Right cardiac atrium (tissue), 5 donors: ENCODE measurements at regions not wholly inside any gene's neighbourhood (a gene's known extent, or its start where the extent isn't known, plus 50 kb on each side); places are given as distances from the start of the nearest gene placed in this dataset.
"Not testable (repeated sequence)": the region's sequence is repeated elsewhere in the genome, so short reads cannot be mapped to it uniquely, and the experiment has no call there.

Experiments used
- ATAC-seq, 2 donors: fragments of 200-7000 bp; cut with Tn5 transposase; one replicate each; pipeline versions ENCODE4 v1.8.0 to v1.9.1; 2020; ENCODE audit warnings: moderate library complexity in 2 of 2, mild to moderate bottlenecking in 1 of 2
- DNase-seq, 3 donors: peaks; one replicate each; pipeline ENCODE4 v3.0.0-alpha.2; 2020
- H3K27ac ChIP-seq: one replicate; pipeline ENCODE4 v1.5.1; 2013; ENCODE audit warnings: mild to moderate bottlenecking, low read length, control low read depth, moderate library complexity
- H3K27me3 ChIP-seq: one replicate; pipeline ENCODE4 v1.6.1; 2013; ENCODE audit not compliant: control insufficient read depth, insufficient read depth
- H3K4me1 ChIP-seq: one replicate; pipeline ENCODE4 v1.6.1; 2013; ENCODE audit warnings: low read length; ENCODE audit not compliant: control insufficient read depth, insufficient read depth
- H3K4me3 ChIP-seq: one replicate; pipeline ENCODE4 v1.5.1; 2013; ENCODE audit warnings: low read length, control low read depth
- H3K9me3 ChIP-seq: one replicate; pipeline ENCODE4 v1.6.1; 2013; ENCODE audit warnings: low read length; ENCODE audit not compliant: control insufficient read depth
- WGBS: extraction: QIAGEN DNeasy Blood & Tissue Kit; methylation state at CpG from one replicate; pipeline ENCODE4 v1.1.7; 2013; 5-methylcytosine and 5-hydroxymethylcytosine counted together
- intact Hi-C, 4 donors: fragments of 100-400 bp; cut with DNase I; formaldehyde crosslinking; loops; one replicate each; pipeline versions ENCODE4 v1.11.0 to v1.14.0; 2022 to 2023
- donor health status: healthy with polysubstance abuse.
- donor health status: DM: no; HTN: yes; CAD: no.
- donor health status: DM: no; HTN: no; CAD: no.
- donor health status: DM: no; HTN: yes; CAD: no; lungs with severe emphysema.
- donor health status: DM: yes; HTN: yes; CAD: no.

DNA sequence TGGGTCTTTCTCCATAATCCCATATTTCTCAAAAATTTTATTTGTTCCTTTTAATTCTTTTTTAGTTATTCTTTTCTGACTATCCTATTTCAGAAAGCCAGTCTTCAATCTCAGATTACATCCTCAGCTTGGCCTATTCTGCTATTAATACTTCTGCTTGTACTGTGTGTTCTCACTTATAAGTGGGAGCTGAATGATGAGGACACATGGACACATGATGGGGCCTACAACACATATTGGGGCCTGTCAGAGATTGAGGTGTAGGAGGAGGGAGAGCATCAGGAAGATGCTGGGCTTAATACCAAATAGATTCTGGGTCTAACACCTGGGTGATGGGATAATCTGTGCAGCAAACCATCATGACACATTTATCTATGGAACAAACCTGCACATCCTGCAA lies 82.3 kb downstream of the MAGEE1 start:
- intact Hi-C loops = no loop called here
- no peaks in the 10 kb centered on the region for H3K9me3 ChIP-seq
- no peak overlapping the region for H3K4me3 ChIP-seq
- DNase-seq (no peak), ATAC-seq (peak in 1 of 2 donors; percentile 66)
- H3K27me3 ChIP-seq = no peaks in the 10 kb centered on the region
- H3K27ac ChIP-seq = no peak overlapping the region
- H3K4me1 ChIP-seq = no peaks in the 10 kb centered on the region

DNA sequence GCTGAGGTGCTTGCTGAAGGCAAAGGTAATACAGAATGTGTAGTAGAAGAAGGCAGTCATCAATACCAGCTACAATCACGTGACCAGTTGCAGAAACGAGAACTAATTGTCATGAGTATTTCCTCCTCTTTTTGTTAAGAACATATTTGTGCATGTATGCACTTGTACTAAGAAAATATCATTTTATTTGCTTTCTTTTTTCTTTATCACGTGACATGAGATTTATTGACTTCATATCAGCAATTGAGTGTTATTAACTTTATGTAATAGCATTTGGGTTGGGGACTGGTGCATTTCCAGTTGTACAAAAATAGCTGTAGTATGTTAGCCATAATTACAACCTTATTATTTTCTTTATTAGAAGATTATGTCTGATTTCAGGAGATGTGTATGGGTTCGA lies 90.0 kb downstream of the MAGEE1 start:
- H3K4me3 ChIP-seq = no peak overlapping the region
- intact Hi-C loops = no loop called here
- no peak for DNase-seq
- no peak for ATAC-seq
- no peaks in the 10 kb centered on the region for H3K9me3 ChIP-seq
- WGBS = 67% methylated on average over 4 of the region's 4 CpGs
- H3K27me3 ChIP-seq = no peaks in the 10 kb centered on the region
- H3K4me1 ChIP-seq = no peaks in the 10 kb centered on the region
- no peak overlapping the region for H3K27ac ChIP-seq

DNA sequence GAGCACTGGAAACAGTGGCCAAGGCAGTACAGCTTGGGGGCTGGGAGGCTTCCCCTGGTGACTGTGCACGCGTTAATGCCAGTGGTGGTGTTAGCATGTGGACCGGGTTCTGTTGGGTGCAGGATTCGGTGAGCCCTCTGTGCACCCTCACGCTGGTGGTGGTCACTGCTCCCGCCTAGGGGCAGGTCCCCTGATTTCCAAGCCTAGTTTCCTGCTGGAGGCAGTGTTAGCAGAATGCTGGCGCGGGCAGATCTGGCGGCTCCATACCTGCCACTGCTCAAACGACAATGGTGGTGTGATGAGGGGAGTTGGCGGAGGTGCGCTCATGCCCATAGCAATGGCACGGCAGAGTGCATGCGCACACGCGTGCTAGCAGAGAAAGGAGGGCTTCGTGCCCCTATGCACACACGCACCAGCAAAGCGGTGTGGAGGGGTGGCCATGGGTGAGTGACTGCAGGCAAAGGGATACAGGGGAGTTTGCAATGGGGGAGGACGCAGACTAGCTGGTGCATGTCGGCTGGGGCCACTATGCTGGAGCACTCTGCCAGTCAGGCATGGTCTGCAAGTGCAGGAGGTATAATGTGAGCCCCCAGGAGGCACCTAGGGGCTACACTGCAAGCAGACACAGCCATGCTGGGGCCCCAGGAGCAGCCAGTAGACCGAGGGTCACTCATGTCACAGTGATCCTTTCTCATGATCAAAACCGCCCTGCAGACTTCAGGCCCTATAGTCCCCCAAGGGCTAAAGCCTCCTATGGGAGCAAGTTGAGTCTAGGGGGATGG lies 93.0 kb downstream of the MAGEE1 start:
- Histone ChIP-seq H3K9me3 (no peaks in the 10 kb centered on the region), H3K27ac (no peak overlapping the region), H3K27me3 (no peaks in the 10 kb centered on the region), H3K4me3 (no peak overlapping the region), H3K4me1 (no peaks in the 10 kb centered on the region)
- no peak for DNase-seq
- intact Hi-C loops = no loop called here
- ATAC-seq = no peak
- 91% methylated on average over 23 of the region's 23 CpGs for WGBS

DNA sequence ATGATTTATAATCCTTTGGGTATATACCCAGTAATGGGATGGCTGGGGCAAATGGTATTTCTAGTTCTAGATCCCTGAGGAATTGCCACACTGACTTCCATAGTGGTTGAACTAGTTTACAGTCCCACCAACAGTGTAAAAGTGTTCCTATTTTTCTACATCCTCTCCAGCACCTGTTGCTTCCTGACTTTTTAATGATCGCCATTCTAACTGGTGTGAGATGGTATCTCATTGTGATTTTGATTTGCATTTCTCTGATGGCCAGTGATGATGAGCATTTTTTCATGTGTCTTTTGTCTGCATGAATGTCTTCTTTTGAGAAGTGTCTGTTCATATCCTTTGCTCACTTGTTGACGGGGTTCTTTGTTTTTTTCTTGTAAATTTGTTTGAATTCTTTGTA lies 108.2 kb downstream of the MAGEE1 start:
- H3K9me3 ChIP-seq, H3K27ac ChIP-seq, DNase-seq, H3K4me1 ChIP-seq, H3K27me3 ChIP-seq, ATAC-seq, intact Hi-C loops, H3K4me3 ChIP-seq: not testable (repeated sequence)
- WGBS = 88% methylated on average over 2 of the region's 2 CpGs

DNA sequence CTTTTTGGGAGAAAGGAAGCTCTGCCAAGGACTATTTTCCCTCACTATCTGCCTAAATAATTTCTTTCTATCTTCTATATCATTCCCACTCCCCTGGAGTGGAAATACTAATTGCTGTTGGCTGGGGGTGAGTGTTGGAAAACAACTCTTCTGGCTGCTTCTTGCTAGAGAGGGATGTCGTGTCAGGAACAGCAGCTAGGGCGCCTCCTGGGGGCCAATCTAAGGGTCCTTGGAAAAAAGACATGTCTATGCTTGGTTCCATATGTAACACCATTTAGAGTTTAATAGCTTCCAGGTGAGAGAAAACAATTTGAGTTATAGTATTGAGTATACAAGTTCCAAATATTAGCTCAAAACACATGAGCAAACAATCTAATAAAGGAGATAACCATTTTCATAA lies 111.3 kb downstream of the MAGEE1 start:
- Histone ChIP-seq H3K4me3 (no peak overlapping the region), H3K27ac (no peak overlapping the region), H3K27me3 (no peaks in the 10 kb centered on the region), H3K9me3 (no peaks in the 10 kb centered on the region), H3K4me1 (no peaks in the 10 kb centered on the region)
- ATAC-seq (no peak), DNase-seq (no peak)
- intact Hi-C loops = no loop called here
- WGBS = 35% methylated on average over 2 of the region's 2 CpGs

DNA sequence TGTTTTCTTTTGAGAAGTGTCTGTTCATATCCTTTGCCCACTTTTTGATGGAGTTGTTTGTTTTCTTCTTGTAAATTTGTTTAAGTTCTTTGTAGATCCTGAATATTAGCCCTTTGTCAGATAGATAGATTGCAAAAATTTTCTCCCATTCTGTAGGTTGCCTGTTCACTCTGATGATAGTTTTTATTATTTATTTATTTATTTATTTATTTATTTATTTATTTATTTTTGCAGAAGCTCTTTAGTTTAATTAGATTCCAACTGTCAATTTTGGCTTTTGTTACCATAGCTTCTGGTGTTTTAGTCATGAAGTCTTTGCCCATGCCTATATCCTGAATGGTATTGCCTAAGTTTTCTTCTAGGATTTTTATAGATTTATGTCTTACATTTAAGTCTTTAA lies 115.9 kb downstream of the MAGEE1 start:
- DNase-seq, intact Hi-C loops, H3K9me3 ChIP-seq, H3K27me3 ChIP-seq, H3K4me1 ChIP-seq, H3K4me3 ChIP-seq, ATAC-seq, H3K27ac ChIP-seq: not testable (repeated sequence)

DNA sequence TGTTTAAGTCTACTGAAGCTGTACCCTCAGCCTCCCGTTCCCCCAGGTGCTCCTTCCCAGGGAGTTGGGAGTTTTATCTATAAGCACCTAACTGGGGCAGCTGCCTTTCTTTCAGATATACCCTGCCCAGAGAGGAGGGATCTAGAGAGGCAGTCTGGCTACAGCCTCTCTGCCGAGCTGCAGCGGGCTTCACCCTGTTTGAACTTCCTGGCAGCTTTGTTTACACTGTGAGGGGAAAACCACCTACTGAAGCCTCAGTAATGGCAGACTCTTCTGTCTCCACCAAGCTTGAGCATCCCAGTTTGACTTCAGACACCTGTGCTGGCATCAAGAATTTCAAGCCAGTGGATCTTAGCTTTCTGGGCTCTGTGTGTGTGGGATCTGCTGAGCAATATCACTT lies 122.5 kb downstream of the MAGEE1 start:
- 56% methylated on average over 3 of the region's 3 CpGs for WGBS
- intact Hi-C loops = no loop called here
- no peak for ATAC-seq

DNA sequence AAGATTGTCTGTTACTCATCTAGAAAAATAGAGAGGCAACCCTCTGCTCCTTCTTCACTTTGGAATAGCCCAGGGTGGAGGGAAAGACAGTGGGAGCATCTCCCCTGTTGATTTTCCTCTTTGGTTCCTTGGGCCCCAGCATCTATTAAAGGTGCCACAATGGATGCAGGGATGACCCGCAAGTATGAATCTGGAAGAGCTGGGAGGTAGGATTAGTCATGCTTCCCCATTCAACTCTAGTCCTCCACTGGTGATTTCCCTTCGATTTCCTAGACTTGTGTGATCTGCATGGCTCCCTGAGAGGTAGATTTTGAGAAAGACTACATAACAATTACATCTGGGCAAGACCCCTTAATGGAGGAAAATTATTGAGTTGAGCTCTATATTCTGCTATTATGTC lies 127.8 kb downstream of the MAGEE1 start:
- intact Hi-C loops = no loop called here
- WGBS = 75% methylated on average over 2 of the region's 2 CpGs
- no peak for ATAC-seq
- no peak overlapping the region for H3K27ac ChIP-seq
- DNase-seq = no peak
- H3K27me3 ChIP-seq = no peaks in the 10 kb centered on the region
- no peak overlapping the region for H3K4me3 ChIP-seq
- no peaks in the 10 kb centered on the region for H3K9me3 ChIP-seq
- H3K4me1 ChIP-seq = no peaks in the 10 kb centered on the region

More for the DNA sequence above, 122.5 kb downstream of the MAGEE1 start:
- Histone ChIP-seq H3K27ac (no peak overlapping the region), H3K9me3 (no peaks in the 10 kb centered on the region), H3K4me3 (no peak overlapping the region), H3K4me1 (no peaks in the 10 kb centered on the region), H3K27me3 (no peaks in the 10 kb centered on the region)
- no peak for DNase-seq

DNA sequence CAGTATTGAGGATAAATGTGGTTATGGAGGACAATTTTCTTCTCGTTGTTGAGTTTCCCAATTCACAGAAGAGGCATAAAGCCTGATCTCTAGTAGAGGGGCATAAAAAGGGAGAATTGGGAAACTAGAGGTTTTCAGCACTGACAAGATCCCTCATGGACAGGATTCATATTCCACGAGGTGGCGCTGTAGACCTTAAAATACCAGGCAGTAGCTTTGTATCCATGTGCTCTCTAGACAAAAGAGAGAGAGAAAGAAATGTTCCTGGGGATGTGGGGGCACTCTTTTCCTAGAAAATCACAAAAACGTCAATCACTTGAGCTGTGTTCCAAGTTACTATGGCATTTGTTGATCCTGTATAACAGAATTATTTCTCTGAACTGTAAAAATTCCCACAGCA lies 128.3 kb downstream of the MAGEE1 start:
- no peak overlapping the region for H3K27ac ChIP-seq
- no peaks in the 10 kb centered on the region for H3K27me3 ChIP-seq
- intact Hi-C loops = no loop called here
- no peak for DNase-seq
- H3K4me3 ChIP-seq = no peak overlapping the region
- H3K9me3 ChIP-seq = no peaks in the 10 kb centered on the region
- no peak for ATAC-seq
- 7% methylated on average over 4 of the region's 4 CpGs for WGBS
- H3K4me1 ChIP-seq = no peaks in the 10 kb centered on the region

DNA sequence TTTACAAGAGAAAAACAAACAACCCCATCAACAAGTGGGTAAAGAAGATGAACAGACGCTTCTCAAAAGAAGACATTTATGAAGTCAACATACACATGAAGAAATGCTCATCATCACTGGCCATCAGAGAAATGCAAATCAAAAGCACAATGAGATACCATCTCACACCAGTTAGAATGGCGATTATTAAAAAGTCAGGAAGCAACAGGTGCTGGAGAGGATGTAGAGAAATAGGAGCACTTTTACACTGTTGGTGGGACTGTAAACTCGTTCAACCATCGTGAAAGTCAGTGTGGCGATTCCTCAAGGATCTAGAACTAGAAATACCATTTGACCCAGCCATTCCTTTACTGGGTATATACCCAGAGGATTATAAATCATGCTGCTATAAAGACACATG lies 137.3 kb downstream of the MAGEE1 start:
- H3K4me1 ChIP-seq, H3K9me3 ChIP-seq, DNase-seq, H3K27ac ChIP-seq, H3K4me3 ChIP-seq, ATAC-seq, intact Hi-C loops, H3K27me3 ChIP-seq: not testable (repeated sequence)
- 71% methylated on average over 5 of the region's 5 CpGs for WGBS

DNA sequence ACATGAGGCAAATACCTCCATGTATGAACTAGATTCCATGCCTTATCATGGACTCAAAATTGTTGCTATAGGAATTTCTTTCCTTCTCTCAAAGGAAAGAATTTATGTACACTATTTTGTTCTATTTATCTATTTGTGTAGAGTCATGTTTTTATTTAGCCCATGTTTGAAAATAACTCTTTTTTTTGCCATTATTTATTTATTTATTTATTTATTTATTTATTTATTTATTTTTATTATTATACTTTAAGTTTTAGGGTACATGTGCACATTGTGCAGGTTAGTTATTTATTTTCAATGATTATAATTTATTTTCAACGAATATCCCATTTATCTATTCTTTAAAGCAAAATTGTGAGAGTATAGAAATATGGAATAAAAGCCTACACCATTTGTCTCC lies 177.9 kb downstream of the MAGEE1 start:
- no peak for ATAC-seq
- Histone ChIP-seq H3K4me3 (no peak overlapping the region), H3K4me1 (no peaks in the 10 kb centered on the region), H3K27me3 (no peaks in the 10 kb centered on the region), H3K27ac (no peak overlapping the region), H3K9me3 (no peaks in the 10 kb centered on the region)
- WGBS = 60% methylated on average over 1 of the region's 1 CpG
- DNase-seq = no peak
- intact Hi-C loops = no loop called here

DNA sequence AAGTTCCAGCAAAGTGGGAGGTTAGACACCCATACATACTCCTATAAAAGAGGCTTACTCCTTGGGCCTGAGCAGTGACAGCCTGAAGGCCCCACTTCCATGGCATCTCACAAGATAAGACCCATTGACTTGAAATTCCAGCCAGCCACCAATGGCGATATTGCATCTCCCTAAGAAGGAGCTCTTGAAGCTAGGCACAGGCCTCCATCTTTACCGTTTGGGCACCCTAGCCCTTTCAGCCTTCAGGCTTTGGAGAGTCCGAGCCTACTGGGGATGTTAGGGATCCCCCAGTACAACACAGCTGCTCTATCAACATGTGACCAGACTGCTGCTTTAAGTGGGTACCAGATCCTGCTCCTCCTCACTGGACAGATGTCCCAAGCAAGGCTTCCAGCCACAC lies 189.5 kb downstream of the MAGEE1 start:
- intact Hi-C loops = no loop called here
- Histone ChIP-seq H3K27ac (no peak overlapping the region), H3K4me1 (no peaks in the 10 kb centered on the region), H3K9me3 (peaks cover 2% of the 10 kb centered on the region), H3K27me3 (no peaks in the 10 kb centered on the region), H3K4me3 (no peak overlapping the region)
- no peak for ATAC-seq
- DNase-seq = no peak
- WGBS = 81% methylated on average over 3 of the region's 3 CpGs
